Activated CD8-positive, alpha-beta T cell treated with anti-CD3 and anti-CD28 coated beads, Interleukin-2, amount 10 ng/mL, durations not matched to agents 7 days and 5 days (primary cell): ENCODE measurements at regions not wholly inside any gene's neighbourhood (a gene's known extent, or its start where the extent isn't known, plus 50 kb on each side); places are given as distances from the start of the nearest gene placed in this dataset.

Source experiments
- ATAC-seq: fragments of 150-1000 bp; cut with Tn5 transposase; one replicate; pipeline ENCODE4 v1.10.0; 2021; ENCODE audit warnings: moderate library complexity
- CTCF ChIA-PET: fragments of 350-600 bp; sonication (Branson Sonifier 250); formaldehyde crosslinking; loops from one replicate; lab custom pipeline; 2021; ENCODE audit warnings: antibody characterized with exemption; lab: Charles Lee
- POLR2A ChIA-PET: fragments of 350-600 bp; sonication (Branson Sonifier 250); formaldehyde crosslinking; loops from one replicate; lab custom pipeline; 2021; ENCODE audit warnings: antibody characterized with exemption; lab: Charles Lee
- DNase-seq: peaks from one replicate; pipeline ENCODE4 v3.0.0-alpha.2; 2020
- H3K27ac Mint-ChIP-seq: one replicate; pipeline ENCODE4 v1.8.0; 2021; ENCODE audit warnings: mild to moderate bottlenecking, mixed read lengths
- H3K27me3 Mint-ChIP-seq: one replicate; pipeline ENCODE4 v1.8.0; 2021; ENCODE audit warnings: low read depth, mixed read lengths
- H3K36me3 Mint-ChIP-seq: one replicate; pipeline ENCODE4 v1.8.0; 2021; ENCODE audit warnings: low read depth, mixed read lengths
- H3K4me1 Mint-ChIP-seq: one replicate; pipeline ENCODE4 v1.8.0; 2021; ENCODE audit warnings: low read depth, mixed read lengths
- H3K4me3 Mint-ChIP-seq: one replicate; pipeline ENCODE4 v1.8.0; 2021; ENCODE audit warnings: mild to moderate bottlenecking, mixed read lengths
- H3K9me3 Mint-ChIP-seq: one replicate; pipeline ENCODE4 v1.8.0; 2022; ENCODE audit warnings: mixed read lengths; ENCODE audit not compliant: insufficient read depth

GRCh38 chr16:6510261-6510660, 822.4 kb upstream of the RBFOX1 start:
- ChIA-PET POLR2A (no interaction called here), CTCF (no interaction called here)

GRCh38 chr16:6499413-6499812, 833.2 kb upstream of the RBFOX1 start:
- ATAC-seq (no peak), DNase-seq (no peak)
- Mint-ChIP-seq H3K27me3 (no peaks in the 10 kb centered on the region), H3K4me3 (no peak overlapping the region), H3K4me1 (no peaks in the 10 kb centered on the region), H3K27ac (no peak overlapping the region), H3K9me3 (no peaks in the 10 kb centered on the region), H3K36me3 (no peaks in the 10 kb centered on the region)
- POLR2A ChIA-PET, result no interaction called here
- CTCF ChIA-PET, result no interaction called here

More at GRCh38 chr16:6510261-6510660, 822.4 kb upstream of the RBFOX1 start:
- no peaks in the 10 kb centered on the region for H3K27me3 Mint-ChIP-seq
- ATAC-seq, result no peak
- H3K36me3 Mint-ChIP-seq, result no peaks in the 10 kb centered on the region
- peaks cover 7% of the 10 kb centered on the region for H3K9me3 Mint-ChIP-seq
- H3K27ac Mint-ChIP-seq, result no peak overlapping the region
- no peaks in the 10 kb centered on the region for H3K4me1 Mint-ChIP-seq
- H3K4me3 Mint-ChIP-seq, result no peak overlapping the region
- no peak for DNase-seq

GRCh38 chr16:6498858-6499257, 833.8 kb upstream of the RBFOX1 start:
- no peaks in the 10 kb centered on the region for H3K9me3 Mint-ChIP-seq
- no peak overlapping the region for H3K27ac Mint-ChIP-seq
- H3K27me3 Mint-ChIP-seq, result no peaks in the 10 kb centered on the region
- CTCF ChIA-PET, result no interaction called here
- ATAC-seq (no peak), DNase-seq (no peak)
- H3K36me3 Mint-ChIP-seq, result no peaks in the 10 kb centered on the region
- POLR2A ChIA-PET, result no interaction called here
- H3K4me1 Mint-ChIP-seq, result no peaks in the 10 kb centered on the region
- H3K4me3 Mint-ChIP-seq, result no peak overlapping the region

GRCh38 chr16:6496996-6497395, 835.6 kb upstream of the RBFOX1 start:
- CTCF ChIA-PET, result no interaction called here
- Mint-ChIP-seq H3K4me3 (no peak overlapping the region), H3K27me3 (no peaks in the 10 kb centered on the region), H3K9me3 (peaks cover 10% of the 10 kb centered on the region), H3K4me1 (no peaks in the 10 kb centered on the region), H3K27ac (no peak overlapping the region), H3K36me3 (no peaks in the 10 kb centered on the region)
- POLR2A ChIA-PET, result no interaction called here
- ATAC-seq (no peak), DNase-seq (no peak)

GRCh38 chr16:6495486-6496210, 837.0 kb upstream of the RBFOX1 start:
- Mint-ChIP-seq H3K27ac (no peak overlapping the region), H3K27me3 (no peaks in the 10 kb centered on the region), H3K4me3 (no peak overlapping the region), H3K4me1 (no peaks in the 10 kb centered on the region), H3K9me3 (peaks cover 10% of the 10 kb centered on the region), H3K36me3 (no peaks in the 10 kb centered on the region)
- no peak for DNase-seq
- CTCF ChIA-PET, result no interaction called here
- no peak for ATAC-seq
- POLR2A ChIA-PET, result no interaction called here

- ChIA-PET CTCF (no interaction called here), POLR2A (no interaction called here)
- H3K27ac Mint-ChIP-seq, result no peak overlapping the region
- ATAC-seq, result no peak
- H3K9me3 Mint-ChIP-seq, result peaks cover 10% of the 10 kb centered on the region
- DNase-seq, result no peak
- H3K36me3 Mint-ChIP-seq, result no peaks in the 10 kb centered on the region
- H3K27me3 Mint-ChIP-seq, result no peaks in the 10 kb centered on the region
- no peaks in the 10 kb centered on the region for H3K4me1 Mint-ChIP-seq
- H3K4me3 Mint-ChIP-seq, result no peak overlapping the region
Measured at GRCh38 chr16:6494716-6495115, 837.9 kb upstream of the RBFOX1 start.

GRCh38 chr16:6493555-6493954, 839.1 kb upstream of the RBFOX1 start:
- Mint-ChIP-seq H3K27me3 (no peaks in the 10 kb centered on the region), H3K36me3 (no peaks in the 10 kb centered on the region), H3K4me3 (no peak overlapping the region), H3K9me3 (peaks cover 10% of the 10 kb centered on the region), H3K27ac (no peak overlapping the region), H3K4me1 (no peaks in the 10 kb centered on the region)
- ChIA-PET CTCF (no interaction called here), POLR2A (no interaction called here)
- ATAC-seq, result no peak
- no peak for DNase-seq

GRCh38 chr16:6492742-6493141, 839.9 kb upstream of the RBFOX1 start:
- H3K27me3 Mint-ChIP-seq, result no peaks in the 10 kb centered on the region
- ChIA-PET POLR2A (no interaction called here), CTCF (no interaction called here)
- peaks cover 10% of the 10 kb centered on the region for H3K9me3 Mint-ChIP-seq
- DNase-seq (no peak), ATAC-seq (no peak)
- no peaks in the 10 kb centered on the region for H3K36me3 Mint-ChIP-seq
- no peaks in the 10 kb centered on the region for H3K4me1 Mint-ChIP-seq
- H3K27ac Mint-ChIP-seq, result no peak overlapping the region
- no peak overlapping the region for H3K4me3 Mint-ChIP-seq

- no peak overlapping the region for H3K27ac Mint-ChIP-seq
- ATAC-seq (no peak), DNase-seq (no peak)
- POLR2A ChIA-PET, result no interaction called here
- peaks cover 2% of the 10 kb centered on the region for H3K27me3 Mint-ChIP-seq
- CTCF ChIA-PET, result no interaction called here
- no peak overlapping the region for H3K4me3 Mint-ChIP-seq
- peaks cover 4% of the 10 kb centered on the region for H3K9me3 Mint-ChIP-seq
- H3K4me1 Mint-ChIP-seq, result no peaks in the 10 kb centered on the region
- H3K36me3 Mint-ChIP-seq, result no peaks in the 10 kb centered on the region
Measured at GRCh38 chr16:6484935-6485334, 847.7 kb upstream of the RBFOX1 start.

GRCh38 chr16:6484081-6484480, 848.6 kb upstream of the RBFOX1 start:
- Mint-ChIP-seq H3K27me3 (peaks cover 2% of the 10 kb centered on the region), H3K4me1 (no peaks in the 10 kb centered on the region), H3K4me3 (no peak overlapping the region), H3K27ac (no peak overlapping the region), H3K36me3 (no peaks in the 10 kb centered on the region), H3K9me3 (peaks cover 4% of the 10 kb centered on the region)
- ATAC-seq (no peak), DNase-seq (no peak)
- POLR2A ChIA-PET, result no interaction called here
- CTCF ChIA-PET, result no interaction called here

GRCh38 chr16:6483469-6484033, 849.1 kb upstream of the RBFOX1 start:
- Mint-ChIP-seq H3K27me3 (peaks cover 2% of the 10 kb centered on the region), H3K4me3 (no peak overlapping the region), H3K36me3 (no peaks in the 10 kb centered on the region), H3K27ac (no peak overlapping the region), H3K9me3 (peaks cover 4% of the 10 kb centered on the region), H3K4me1 (no peaks in the 10 kb centered on the region)
- ATAC-seq (no peak), DNase-seq (no peak)
- CTCF ChIA-PET, result no interaction called here
- POLR2A ChIA-PET, result no interaction called here

- Mint-ChIP-seq H3K9me3 (peaks cover 5% of the 10 kb centered on the region), H3K4me1 (no peaks in the 10 kb centered on the region), H3K27ac (no peak overlapping the region), H3K4me3 (no peak overlapping the region), H3K27me3 (peaks cover 2% of the 10 kb centered on the region), H3K36me3 (no peaks in the 10 kb centered on the region)
- ChIA-PET CTCF (no interaction called here), POLR2A (no interaction called here)
- ATAC-seq, result no peak
- DNase-seq, result no peak
Measured at GRCh38 chr16:6482696-6483468, 849.8 kb upstream of the RBFOX1 start.
